RWPE1 (cell line): ENCODE measurements at regions not wholly inside any gene's neighbourhood (a gene's known extent, or its start where the extent isn't known, plus 50 kb on each side); places are given as distances from the start of the nearest gene placed in this dataset.

Experiments used
- CTCF ChIA-PET: fragments of 350-600 bp; sonication (Branson Sonifier 250); formaldehyde crosslinking; extraction: SDS; loops from one replicate; lab custom pipeline; 2021; lab: Yijun Ruan, JAX
- POLR2A ChIA-PET: fragments of 400-600 bp; formaldehyde crosslinking; extraction: SDS; loops from one replicate; lab custom pipeline; 2020; ENCODE audit warnings: antibody characterized with exemption; ENCODE audit not compliant: low non-redundant PET; lab: Yijun Ruan, JAX
- DNase-seq: peaks from one replicate; pipeline ENCODE4 v3.0.0; 2012; ENCODE audit warnings: low spot score
- H3K27ac ChIP-seq: fragments of 450-650 bp; 2 replicates; pipeline ENCODE4 v1.5.1; 2017
- CTCF ChIP-seq: fragments of 450-650 bp; conservative IDR thresholded peaks from 2 replicates; pipeline ENCODE4 v1.5.1; 2017; ENCODE audit warnings: low read depth, mild to moderate bottlenecking

GRCh38 chr4:108276690-108277089, 108.0 kb upstream of the LEF1 start:
- ChIA-PET CTCF (no interaction called here), POLR2A (no interaction called here)
- no peak for TF ChIP-seq CTCF
- H3K27ac ChIP-seq: no peak overlapping the region
- no peak for DNase-seq

- TF ChIP-seq CTCF: no peak
- no peak overlapping the region for H3K27ac ChIP-seq
- DNase-seq: no peak
- ChIA-PET CTCF (no interaction called here), POLR2A (no interaction called here)
Measured at GRCh38 chr4:108272986-108273385, 104.3 kb upstream of the LEF1 start.

GRCh38 chr4:108272561-108272960, 103.8 kb upstream of the LEF1 start:
- H3K27ac ChIP-seq: no peak overlapping the region
- CTCF ChIA-PET: no interaction called here
- POLR2A ChIA-PET: no interaction called here
- TF ChIP-seq CTCF: no peak
- DNase-seq: no peak

GRCh38 chr4:108272046-108272445, 103.3 kb upstream of the LEF1 start:
- no peak overlapping the region for H3K27ac ChIP-seq
- CTCF ChIA-PET: no interaction called here
- POLR2A ChIA-PET: no interaction called here
- no peak for DNase-seq
- no peak for TF ChIP-seq CTCF

GRCh38 chr4:108270466-108271450, 102.0 kb upstream of the LEF1 start:
- ChIA-PET POLR2A (no interaction called here), CTCF (no interaction called here)
- no peak for DNase-seq
- H3K27ac ChIP-seq: no peak overlapping the region
- no peak for TF ChIP-seq CTCF

- H3K27ac ChIP-seq: no peak overlapping the region
- no peak for DNase-seq
- TF ChIP-seq CTCF: no peak
- ChIA-PET POLR2A (no interaction called here), CTCF (no interaction called here)
Measured at GRCh38 chr4:108264693-108265092, 96.0 kb upstream of the LEF1 start.
